Upper lobe of left lung (tissue), 6 donors: ENCODE measurements at regions not wholly inside any gene's neighbourhood (a gene's known extent, or its start where the extent isn't known, plus 50 kb on each side); places are given as distances from the start of the nearest gene placed in this dataset.

Experiments used
- ATAC-seq, 2 donors: fragments of 200-7000 bp; cut with Tn5 transposase; one replicate each; pipeline ENCODE4 v1.9.1; 2022; ENCODE audit warnings: mild to moderate bottlenecking in 2 of 2, moderate library complexity in 2 of 2; ENCODE audit not compliant: low FRiP score in 2 of 2
- DNase-seq, 2 donors: peaks; one replicate each; pipeline ENCODE4 v3.0.0-alpha.2; 2019 to 2020
- H3K27ac ChIP-seq, 4 donors: fragments of 200-600 bp; sonication (generic); one replicate each; pipeline ENCODE4 v1.5.1; 2016 to 2019
- H3K27me3 ChIP-seq, 4 donors: fragments of 200-600 bp; sonication (generic); one replicate each; pipeline ENCODE4 v1.5.1; 2017 to 2019
- H3K36me3 ChIP-seq, 4 donors: fragments of 200-600 bp; sonication (generic); one replicate each; pipeline ENCODE4 v1.5.1; 2016 to 2019
- H3K4me1 ChIP-seq, 4 donors: fragments of 200-600 bp; sonication (generic); one replicate each; pipeline ENCODE4 v1.5.1; 2018 to 2019
- H3K4me3 ChIP-seq, 4 donors: fragments of 200-600 bp; sonication (generic); one replicate each; pipeline ENCODE4 v1.5.1; 2017 to 2019; ENCODE audit warnings: mild to moderate bottlenecking in 2 of 4, moderate library complexity in 1 of 4
- H3K9me3 ChIP-seq, 4 donors: fragments of 200-600 bp; sonication (generic); one replicate each; pipeline ENCODE4 v1.5.1; 2018 to 2019
- EP300 ChIP-seq, 4 donors: sonication (generic); formaldehyde crosslinking; IDR thresholded peaks; one replicate each; pipeline ENCODE4 v1.5.1; 2017; ENCODE audit warnings: antibody characterized with exemption in 4 of 4, control low read depth in 2 of 4
- POLR2A ChIP-seq, 4 donors: fragments of 450-650 bp; IDR thresholded peaks; one replicate each; pipeline ENCODE4 v1.5.1; 2016 to 2017; ENCODE audit warnings: antibody characterized with exemption in 4 of 4, mild to moderate bottlenecking in 2 of 4
- POLR2AphosphoS5 ChIP-seq, 2 donors: sonication (generic); formaldehyde crosslinking; IDR thresholded peaks; one replicate each; pipeline ENCODE4 v1.5.1; 2017; ENCODE audit warnings: antibody characterized with exemption in 2 of 2
- WGBS, 2 donors: methylation state at CpG; one replicate each; pipeline ENCODE4 v1.1.5; 2017 to 2018; 5-methylcytosine and 5-hydroxymethylcytosine counted together
- TF ChIP-seq, protein P1 (sequence below), 6 experiments: fragments of 450-650 bp in 4 of 6; fragments of 200-600 bp in 2 of 6; sonication (generic) in 2 of 6; IDR thresholded peaks; one replicate each; pipeline ENCODE4 v1.5.1; 2016 to 2019; ENCODE audit warnings: antibody characterized with exemption in 6 of 6
- donor health status: DM: no; HTN: no; CAD: no; lungs with moderate emphysema.
- donor health status: DM: no; HTN: yes; CAD: no; lungs with severe emphysema.

DNA sequence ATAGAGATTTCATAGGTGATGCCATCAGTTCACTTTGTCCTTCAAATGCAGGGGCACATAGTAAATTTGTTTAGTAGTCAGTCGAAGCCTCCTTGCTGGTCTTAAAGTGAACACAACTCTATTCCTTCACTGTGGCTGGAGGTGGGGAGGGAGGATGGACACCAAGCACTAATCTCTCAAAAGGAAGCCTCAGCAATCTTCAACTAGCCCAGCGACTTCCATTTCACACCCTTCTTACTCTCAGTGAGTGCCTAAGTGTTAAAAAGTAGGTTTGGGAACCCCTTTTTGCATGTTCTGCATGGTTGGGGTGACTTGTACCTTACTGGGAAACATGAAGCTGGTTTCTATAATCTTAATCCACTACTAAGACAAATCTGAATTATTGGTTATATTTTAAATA, 96.0 kb upstream of the GUCY1A1 start:
- ATAC-seq (no peak), DNase-seq (no peak)
- Histone ChIP-seq H3K36me3 (no peaks in the 10 kb centered on the region), H3K27me3 (no peaks in the 10 kb centered on the region), H3K4me1 (peaks cover 0 to 5% (median 0%) of the 10 kb centered on the region in 4 donors), H3K27ac (no peak overlapping the region), H3K4me3 (no peak overlapping the region), H3K9me3 (no peaks in the 10 kb centered on the region)
- no peak for TF ChIP-seq POLR2A (IDR thresholded peaks at IDR 0.05)
- TF ChIP-seq, protein P1, sequence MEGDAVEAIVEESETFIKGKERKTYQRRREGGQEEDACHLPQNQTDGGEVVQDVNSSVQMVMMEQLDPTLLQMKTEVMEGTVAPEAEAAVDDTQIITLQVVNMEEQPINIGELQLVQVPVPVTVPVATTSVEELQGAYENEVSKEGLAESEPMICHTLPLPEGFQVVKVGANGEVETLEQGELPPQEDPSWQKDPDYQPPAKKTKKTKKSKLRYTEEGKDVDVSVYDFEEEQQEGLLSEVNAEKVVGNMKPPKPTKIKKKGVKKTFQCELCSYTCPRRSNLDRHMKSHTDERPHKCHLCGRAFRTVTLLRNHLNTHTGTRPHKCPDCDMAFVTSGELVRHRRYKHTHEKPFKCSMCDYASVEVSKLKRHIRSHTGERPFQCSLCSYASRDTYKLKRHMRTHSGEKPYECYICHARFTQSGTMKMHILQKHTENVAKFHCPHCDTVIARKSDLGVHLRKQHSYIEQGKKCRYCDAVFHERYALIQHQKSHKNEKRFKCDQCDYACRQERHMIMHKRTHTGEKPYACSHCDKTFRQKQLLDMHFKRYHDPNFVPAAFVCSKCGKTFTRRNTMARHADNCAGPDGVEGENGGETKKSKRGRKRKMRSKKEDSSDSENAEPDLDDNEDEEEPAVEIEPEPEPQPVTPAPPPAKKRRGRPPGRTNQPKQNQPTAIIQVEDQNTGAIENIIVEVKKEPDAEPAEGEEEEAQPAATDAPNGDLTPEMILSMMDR (IDR thresholded peaks at IDR 0.05): no peak
- no peak for TF ChIP-seq POLR2AphosphoS5 (IDR thresholded peaks at IDR 0.05)
- TF ChIP-seq EP300 (IDR thresholded peaks at IDR 0.05): no peak
- 77 to 89% methylated on average over 2 of the region's 2 CpGs for WGBS, 2 donors

DNA sequence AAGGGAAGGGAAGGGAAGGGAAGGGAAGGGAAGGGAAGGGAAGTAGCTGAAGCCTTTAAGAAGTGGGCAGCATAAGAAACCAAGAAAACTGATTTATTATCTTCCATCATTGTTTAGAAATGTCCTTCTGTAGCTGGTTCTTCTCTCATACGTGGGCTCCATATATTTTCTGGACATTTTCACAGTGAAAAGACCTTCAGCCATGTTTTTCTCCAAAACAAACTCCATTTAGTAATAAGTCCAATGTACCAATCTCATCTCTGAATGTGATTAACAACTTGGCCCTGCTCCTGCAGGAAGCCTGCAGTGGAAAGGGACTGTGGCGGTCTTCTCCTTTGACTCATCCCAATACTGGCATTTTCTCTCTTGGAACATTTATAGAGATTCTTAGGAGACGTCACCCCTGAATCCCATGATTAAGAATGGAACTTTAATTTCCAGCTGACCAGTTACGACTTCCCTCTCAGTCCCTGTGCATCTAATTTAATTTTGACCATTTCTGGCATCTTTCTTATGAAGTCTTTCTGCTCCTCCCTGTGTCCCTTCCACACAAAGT, 96.6 kb upstream of the GUCY1A1 start:
- DNase-seq: no peak
- ATAC-seq: no peak
- TF ChIP-seq POLR2AphosphoS5 (IDR thresholded peaks at IDR 0.05) (no peak), EP300 (IDR thresholded peaks at IDR 0.05) (no peak), POLR2A (IDR thresholded peaks at IDR 0.05) (no peak)
- TF ChIP-seq, protein P1 (IDR thresholded peaks at IDR 0.05): no peak

DNA sequence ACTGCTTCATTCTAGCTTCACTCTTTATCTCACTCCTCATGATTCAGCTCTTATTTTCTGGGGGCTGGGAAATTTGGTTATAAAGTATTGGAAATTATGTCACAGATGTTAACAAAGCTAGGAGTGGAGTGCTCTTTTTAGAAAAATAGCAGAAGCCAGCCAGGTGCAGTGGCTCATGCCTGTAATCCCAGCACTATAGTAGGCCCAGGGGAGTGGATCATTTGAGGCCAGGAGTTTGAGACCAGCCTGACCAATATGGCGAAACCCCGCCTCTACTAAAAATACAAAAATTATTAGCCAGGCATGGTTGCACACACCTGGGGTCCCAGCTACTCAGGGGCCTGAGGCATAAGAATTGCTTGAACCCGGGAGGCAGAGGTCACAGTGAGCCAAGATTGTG, 97.2 kb upstream of the GUCY1A1 start:
- DNase-seq (no peak), ATAC-seq (no peak)
- H3K27me3 ChIP-seq: no peaks in the 10 kb centered on the region
- H3K9me3 ChIP-seq: no peaks in the 10 kb centered on the region
- no peak overlapping the region for H3K4me3 ChIP-seq
- H3K36me3 ChIP-seq: no peaks in the 10 kb centered on the region
- no peak overlapping the region for H3K27ac ChIP-seq
- TF ChIP-seq POLR2A (IDR thresholded peaks at IDR 0.05): no peak
- TF ChIP-seq EP300 (IDR thresholded peaks at IDR 0.05): no peak
- TF ChIP-seq, protein P1 (IDR thresholded peaks at IDR 0.05): no peak
- no peak for TF ChIP-seq POLR2AphosphoS5 (IDR thresholded peaks at IDR 0.05)
- WGBS, 2 donors: 94 to 98% methylated on average over 3 of the region's 3 CpGs
- H3K4me1 ChIP-seq: peaks cover 0 to 5% (median 0%) of the 10 kb centered on the region in 4 donors

More for the DNA sequence above, 96.6 kb upstream of the GUCY1A1 start:
- Histone ChIP-seq H3K27me3 (no peaks in the 10 kb centered on the region), H3K4me1 (peaks cover 0 to 5% (median 0%) of the 10 kb centered on the region in 4 donors), H3K27ac (no peak overlapping the region), H3K4me3 (no peak overlapping the region), H3K36me3 (no peaks in the 10 kb centered on the region), H3K9me3 (no peaks in the 10 kb centered on the region)
- 87 to 90% methylated on average over 4 of the region's 4 CpGs for WGBS, 2 donors

DNA sequence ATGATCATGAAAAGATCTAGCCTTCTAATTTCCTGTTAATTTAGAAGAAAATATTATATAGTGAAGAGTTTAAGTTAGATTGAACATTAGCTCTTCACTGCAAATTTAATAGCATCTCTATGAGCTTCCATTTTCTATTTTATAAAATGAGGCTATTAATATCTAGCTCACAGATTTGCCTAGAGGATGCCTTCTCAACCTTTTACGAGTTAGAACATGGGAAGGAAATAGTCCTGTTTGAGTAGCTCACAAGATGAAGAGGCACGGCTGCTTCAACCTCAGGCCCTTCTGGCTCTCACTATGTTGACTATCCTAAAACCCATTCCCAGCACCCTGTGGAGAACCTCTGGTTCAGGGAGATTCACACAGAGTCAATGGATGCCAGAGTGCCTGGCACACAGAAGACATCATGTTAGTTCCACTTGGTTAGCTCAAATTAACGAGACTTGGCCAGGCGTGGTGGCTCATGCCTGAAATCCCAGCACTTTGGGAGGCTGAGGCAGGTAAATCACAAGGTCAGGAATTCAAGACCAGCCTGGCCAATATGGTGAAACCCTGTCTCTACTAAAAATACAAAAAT, 97.9 kb upstream of the GUCY1A1 start:
- H3K4me1 ChIP-seq: peaks cover 0 to 5% (median 0%) of the 10 kb centered on the region in 4 donors
- WGBS, 2 donors: 95 to 97% methylated on average over 4 of the region's 4 CpGs
- no peaks in the 10 kb centered on the region for H3K27me3 ChIP-seq
- TF ChIP-seq POLR2A (IDR thresholded peaks at IDR 0.05): no peak
- no peak for TF ChIP-seq EP300 (IDR thresholded peaks at IDR 0.05)
- TF ChIP-seq POLR2AphosphoS5 (IDR thresholded peaks at IDR 0.05): no peak
- TF ChIP-seq, protein P1 (IDR thresholded peaks at IDR 0.05): no peak
- H3K9me3 ChIP-seq: no peaks in the 10 kb centered on the region
- H3K27ac ChIP-seq: no peak overlapping the region
- H3K4me3 ChIP-seq: no peak overlapping the region
- no peak for DNase-seq
- H3K36me3 ChIP-seq: no peaks in the 10 kb centered on the region
- ATAC-seq: no peak

DNA sequence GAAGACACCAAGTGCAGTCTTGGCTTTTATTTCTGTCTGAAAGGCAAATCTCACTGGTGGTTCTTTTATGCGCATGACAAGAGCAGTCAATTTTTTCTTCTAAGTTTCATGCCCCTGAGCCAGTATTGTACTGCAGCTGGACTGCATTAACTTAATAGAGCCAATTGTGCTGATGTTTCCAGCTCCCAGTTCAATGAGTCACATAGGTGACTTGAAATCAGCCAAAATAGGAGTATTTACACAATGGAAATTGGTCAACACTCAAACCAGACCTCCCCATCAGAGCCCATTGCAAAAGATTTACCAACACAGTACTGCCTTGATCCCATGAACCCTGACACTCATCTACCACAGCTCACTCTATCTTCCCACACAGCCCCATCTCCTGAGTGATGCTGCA, 100.3 kb upstream of the GUCY1A1 start:
- DNase-seq: no peak
- no peak for TF ChIP-seq POLR2A (IDR thresholded peaks at IDR 0.05)
- no peak for TF ChIP-seq POLR2AphosphoS5 (IDR thresholded peaks at IDR 0.05)
- no peak for TF ChIP-seq EP300 (IDR thresholded peaks at IDR 0.05)
- TF ChIP-seq, protein P1 (IDR thresholded peaks at IDR 0.05): no peak
- H3K27me3 ChIP-seq: no peaks in the 10 kb centered on the region
- WGBS, 2 donors: 78 to 96% methylated on average over 1 of the region's 1 CpG
- no peaks in the 10 kb centered on the region for H3K36me3 ChIP-seq
- ATAC-seq: no peak
- H3K4me3 ChIP-seq: no peak overlapping the region
- no peaks in the 10 kb centered on the region for H3K9me3 ChIP-seq
- H3K27ac ChIP-seq: no peak overlapping the region
- no peaks in the 10 kb centered on the region for H3K4me1 ChIP-seq
